ENCODE measurements at regions not wholly inside any gene's neighbourhood (a gene's known extent, or its start where the extent isn't known, plus 50 kb on each side); places are given as distances from the start of the nearest gene placed in this dataset.

- DNase-seq: no peak
- Histone ChIP-seq H3K4me1 (peaks cover 3% of the 10 kb centered on the region), H3K9me3 (no peaks in the 10 kb centered on the region), H3K27ac (no peak overlapping the region), H3K4me3 (no peak overlapping the region), H3K36me3 (no peaks in the 10 kb centered on the region), H3K27me3 (no peaks in the 10 kb centered on the region), H3K9ac (ENCODE audit: low read depth in 2 of 2, low read length in 2 of 2) (no peak overlapping the region)
- intact Hi-C loops (cut with DNase I): no loop called here
- no peak for TF ChIP-seq CTCF (IDR thresholded peaks at IDR 0.05)
Measured at GRCh38 chr18:57931038-57931437, 113.0 kb upstream of the NEDD4L start.

DNA sequence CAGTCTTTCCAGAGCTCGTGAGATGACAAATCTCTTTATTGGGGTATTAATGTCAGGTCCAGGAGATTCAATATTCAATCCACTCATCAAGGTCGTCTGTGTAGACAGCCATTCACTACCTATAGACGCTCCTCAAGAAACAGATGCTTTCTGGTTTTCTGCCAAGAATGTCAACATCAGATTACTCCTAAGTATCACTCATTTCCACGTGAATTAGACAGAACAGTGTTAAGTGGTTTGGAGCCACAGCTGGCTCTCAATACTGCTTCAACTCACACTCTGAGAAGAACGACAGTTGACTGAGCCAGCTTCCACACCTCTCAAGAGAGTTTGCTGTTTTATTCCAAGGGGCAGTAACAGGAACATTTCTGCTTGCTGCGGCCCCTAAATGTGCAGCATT, 113.5 kb upstream of the NEDD4L start:
- intact Hi-C loops (cut with DNase I): no loop called here
- no peak for TF ChIP-seq CTCF (IDR thresholded peaks at IDR 0.05)
- no peaks in the 10 kb centered on the region for H3K9me3 ChIP-seq
- no peak overlapping the region for H3K9ac ChIP-seq (ENCODE audit: low read depth in 2 of 2, low read length in 2 of 2)
- H3K36me3 ChIP-seq: no peaks in the 10 kb centered on the region
- peaks cover 3% of the 10 kb centered on the region for H3K4me1 ChIP-seq
- H3K27ac ChIP-seq: no peak overlapping the region
- H3K4me3 ChIP-seq: no peak overlapping the region
- DNase-seq: no peak
- H3K27me3 ChIP-seq: no peaks in the 10 kb centered on the region

- Histone ChIP-seq H3K36me3 (no peaks in the 10 kb centered on the region), H3K27ac (no peak overlapping the region), H3K9me3 (no peaks in the 10 kb centered on the region), H3K4me1 (peaks cover 3% of the 10 kb centered on the region), H3K4me3 (no peak overlapping the region), H3K27me3 (no peaks in the 10 kb centered on the region), H3K9ac (ENCODE audit: low read depth in 2 of 2, low read length in 2 of 2) (no peak overlapping the region)
- no peak for TF ChIP-seq CTCF (IDR thresholded peaks at IDR 0.05)
- intact Hi-C loops (cut with DNase I): no loop called here
- DNase-seq: no peak
Measured at GRCh38 chr18:57929922-57930321, 114.1 kb upstream of the NEDD4L start.

- intact Hi-C loops (cut with DNase I): no loop called here
- no peak for TF ChIP-seq CTCF (IDR thresholded peaks at IDR 0.05)
- Histone ChIP-seq H3K9ac (ENCODE audit: low read depth in 2 of 2, low read length in 2 of 2) (no peak overlapping the region), H3K27ac (no peak overlapping the region), H3K36me3 (no peaks in the 10 kb centered on the region), H3K4me1 (peaks cover 3% of the 10 kb centered on the region), H3K4me3 (no peak overlapping the region), H3K9me3 (no peaks in the 10 kb centered on the region), H3K27me3 (no peaks in the 10 kb centered on the region)
- DNase-seq: no peak
Measured at GRCh38 chr18:57928466-57928865, 115.6 kb upstream of the NEDD4L start.

DNA sequence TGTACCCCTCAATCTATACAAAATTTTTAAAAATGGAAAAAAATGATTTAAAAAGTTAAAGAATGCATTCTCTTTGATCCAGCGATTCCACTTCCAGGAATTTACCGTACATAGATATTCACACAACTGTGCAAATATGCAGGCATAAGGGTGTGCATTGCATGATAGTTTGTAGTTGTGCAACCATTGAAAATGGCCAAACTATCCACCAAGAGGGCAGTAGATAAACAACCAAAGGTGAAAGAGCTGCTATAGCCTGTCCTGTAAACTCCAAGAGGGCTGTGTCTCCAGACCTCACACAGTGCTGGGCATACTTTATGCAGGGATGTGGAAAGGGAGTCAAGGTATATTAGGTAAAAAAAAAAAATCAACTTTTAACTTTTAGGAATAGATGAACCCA, 116.5 kb upstream of the NEDD4L start:
- no peak for DNase-seq
- no peaks in the 10 kb centered on the region for H3K27me3 ChIP-seq
- H3K36me3 ChIP-seq: no peaks in the 10 kb centered on the region
- H3K9ac ChIP-seq (ENCODE audit: low read depth in 2 of 2, low read length in 2 of 2): no peak overlapping the region
- H3K27ac ChIP-seq: no peak overlapping the region
- intact Hi-C loops (cut with DNase I): no loop called here
- H3K4me3 ChIP-seq: no peak overlapping the region
- no peaks in the 10 kb centered on the region for H3K9me3 ChIP-seq
- no peak for TF ChIP-seq CTCF (IDR thresholded peaks at IDR 0.05)
- peaks cover 3% of the 10 kb centered on the region for H3K4me1 ChIP-seq

DNA sequence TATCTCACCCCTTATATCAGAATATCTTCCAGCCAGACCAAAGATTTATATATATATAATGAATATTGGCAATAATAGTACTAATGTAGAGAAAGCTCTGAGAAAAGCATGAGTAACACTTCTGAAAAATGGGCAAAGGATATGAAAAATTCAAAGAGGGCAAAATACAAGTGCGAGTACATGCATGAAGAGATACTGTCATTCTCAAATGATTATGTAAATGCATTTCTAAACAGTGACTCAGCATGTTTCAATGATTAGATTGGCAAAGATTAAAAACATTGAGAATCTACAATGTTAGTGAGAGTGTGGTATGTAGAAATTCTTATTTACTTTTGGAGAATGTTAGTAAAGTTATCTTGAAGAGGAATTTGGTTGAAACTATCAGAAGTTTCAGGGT, 118.3 kb upstream of the NEDD4L start:
- Histone ChIP-seq H3K27me3 (no peaks in the 10 kb centered on the region), H3K27ac (no peak overlapping the region), H3K4me3 (no peak overlapping the region), H3K9me3 (no peaks in the 10 kb centered on the region), H3K36me3 (no peaks in the 10 kb centered on the region), H3K4me1 (peaks cover 2% of the 10 kb centered on the region), H3K9ac (ENCODE audit: low read depth in 2 of 2, low read length in 2 of 2) (no peak overlapping the region)
- DNase-seq: no peak
- intact Hi-C loops (cut with DNase I): no loop called here
- no peak for TF ChIP-seq CTCF (IDR thresholded peaks at IDR 0.05)

Data from colonic mucosa (tissue), 4 donors.